NCI-H2227 treated with DMSO at 0.1 percent for 48 hours (cell line): ENCODE measurements at regions not wholly inside any gene's neighbourhood (a gene's known extent, or its start where the extent isn't known, plus 50 kb on each side); places are given as distances from the start of the nearest gene placed in this dataset.
"Not testable (repeated sequence)": the region's sequence is repeated elsewhere in the genome, so short reads cannot be mapped to it uniquely, and the experiment has no call there.

ENCODE experiments used
- DNase-seq: peaks from one replicate; lab custom pipeline; 2025; lab: John Stamatoyannopoulos, UW

- DNase-seq, result no peak
Measured at GRCh38 chrX:15116900-15117299, 153.0 kb downstream of the ASB9 start.

- DNase-seq, result no peak
Measured at GRCh38 chrX:15114743-15115566, 154.9 kb downstream of the ASB9 start.

GRCh38 chrX:15107367-15107988 lies 162.4 kb downstream of the ASB9 start:
- no peak for DNase-seq

- no peak for DNase-seq
Measured at GRCh38 chrX:15098505-15098904, 171.4 kb downstream of the ASB9 start.

- DNase-seq, result no peak
Measured at GRCh38 chrX:15087747-15088146, 182.1 kb downstream of the ASB9 start.

- no peak for DNase-seq
Measured at GRCh38 chrX:15073313-15073712, 196.6 kb downstream of the ASB9 start.

- no peak for DNase-seq
Measured at GRCh38 chrX:15072880-15073279, 197.0 kb downstream of the ASB9 start.

GRCh38 chrX:15072259-15072658 lies 197.6 kb downstream of the ASB9 start:
- no peak for DNase-seq

GRCh38 chrX:15059474-15059873 lies 186.3 kb downstream of the MOSPD2 start:
- DNase-seq, result no peak

GRCh38 chrX:15056044-15056443 lies 182.8 kb downstream of the MOSPD2 start:
- DNase-seq, result no peak

- no peak for DNase-seq
Measured at GRCh38 chrX:15055146-15055930, 182.1 kb downstream of the MOSPD2 start.

- DNase-seq, result no peak
Measured at GRCh38 chrX:15050395-15050794, 177.2 kb downstream of the MOSPD2 start.

GRCh38 chrX:15043538-15043937 lies 170.3 kb downstream of the MOSPD2 start:
- DNase-seq, result no peak

- no peak for DNase-seq
Measured at GRCh38 chrX:15033917-15034316, 160.7 kb downstream of the MOSPD2 start.

GRCh38 chrX:15017491-15017890 lies 144.3 kb downstream of the MOSPD2 start:
- DNase-seq, result no peak

- no peak for DNase-seq
Measured at GRCh38 chrX:15016051-15016450, 142.8 kb downstream of the MOSPD2 start.

GRCh38 chrX:15014281-15014680 lies 141.1 kb downstream of the MOSPD2 start:
- DNase-seq, result no peak

GRCh38 chrX:15013461-15013860 lies 140.2 kb downstream of the MOSPD2 start:
- no peak for DNase-seq

- no peak for DNase-seq
Measured at GRCh38 chrX:14997271-14997670, 124.0 kb downstream of the MOSPD2 start.

GRCh38 chrX:14984425-14984824 lies 111.2 kb downstream of the MOSPD2 start:
- DNase-seq, result not testable (repeated sequence)
